ENCODE measurements at regions not wholly inside any gene's neighbourhood (a gene's known extent, or its start where the extent isn't known, plus 50 kb on each side); places are given as distances from the start of the nearest gene placed in this dataset.

DNA sequence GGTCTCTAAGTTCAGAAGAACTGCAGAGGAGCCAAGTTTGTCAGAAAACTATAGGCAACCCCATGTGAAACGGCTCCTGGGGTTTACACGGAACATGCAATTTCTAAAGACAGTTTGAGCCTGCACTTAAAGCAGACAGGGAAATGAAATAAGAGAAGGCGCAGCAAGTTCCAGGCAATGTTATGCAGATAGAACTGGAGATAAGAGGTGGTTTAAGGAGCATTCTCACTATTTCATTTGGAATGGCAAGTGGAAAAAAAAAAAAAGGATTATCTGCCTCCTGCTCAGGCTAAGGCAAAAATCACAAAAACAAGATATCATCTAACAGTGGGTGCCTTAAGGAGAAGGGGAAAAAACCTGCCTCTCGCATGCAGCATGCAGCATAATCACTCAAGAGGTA, 2252.4 kb downstream of the MAT2B start:
- H3K36me3 ChIP-seq (ENCODE audit: control insufficient read depth in 4 of 4, insufficient read depth in 3 of 4, low read depth in 1 of 4, low read length in 3 of 4) = no peaks in the 10 kb centered on the region
- H3K9ac ChIP-seq (ENCODE audit: low read depth in 1 of 2, low read length in 2 of 2) = no peak overlapping the region
- TF ChIP-seq NR2F2 (IDR thresholded peaks at IDR 0.05) = no peak
- no peak for TF ChIP-seq GABPA (IDR thresholded peaks at IDR 0.05 in 1 of 2, conservative IDR thresholded peaks at IDR 0.05 in 1 of 2)
- no peak for TF ChIP-seq RAD21 (IDR thresholded peaks at IDR 0.05)
- no peak for TF ChIP-seq RXRA (IDR thresholded peaks at IDR 0.05)
- TF ChIP-seq, protein P1, sequence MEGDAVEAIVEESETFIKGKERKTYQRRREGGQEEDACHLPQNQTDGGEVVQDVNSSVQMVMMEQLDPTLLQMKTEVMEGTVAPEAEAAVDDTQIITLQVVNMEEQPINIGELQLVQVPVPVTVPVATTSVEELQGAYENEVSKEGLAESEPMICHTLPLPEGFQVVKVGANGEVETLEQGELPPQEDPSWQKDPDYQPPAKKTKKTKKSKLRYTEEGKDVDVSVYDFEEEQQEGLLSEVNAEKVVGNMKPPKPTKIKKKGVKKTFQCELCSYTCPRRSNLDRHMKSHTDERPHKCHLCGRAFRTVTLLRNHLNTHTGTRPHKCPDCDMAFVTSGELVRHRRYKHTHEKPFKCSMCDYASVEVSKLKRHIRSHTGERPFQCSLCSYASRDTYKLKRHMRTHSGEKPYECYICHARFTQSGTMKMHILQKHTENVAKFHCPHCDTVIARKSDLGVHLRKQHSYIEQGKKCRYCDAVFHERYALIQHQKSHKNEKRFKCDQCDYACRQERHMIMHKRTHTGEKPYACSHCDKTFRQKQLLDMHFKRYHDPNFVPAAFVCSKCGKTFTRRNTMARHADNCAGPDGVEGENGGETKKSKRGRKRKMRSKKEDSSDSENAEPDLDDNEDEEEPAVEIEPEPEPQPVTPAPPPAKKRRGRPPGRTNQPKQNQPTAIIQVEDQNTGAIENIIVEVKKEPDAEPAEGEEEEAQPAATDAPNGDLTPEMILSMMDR (IDR thresholded peaks at IDR 0.05; ENCODE audit: low read depth, low read length, missing input control) = no peak
- TF ChIP-seq HNF4A (conservative IDR thresholded peaks at IDR 0.05) = no peak
- no peak for TF ChIP-seq TAF1 (conservative IDR thresholded peaks at IDR 0.05)
- no peak for TF ChIP-seq FOXA2 (IDR thresholded peaks at IDR 0.05)
- TF ChIP-seq JUND (IDR thresholded peaks at IDR 0.05) = no peak
- TF ChIP-seq, protein P2, sequence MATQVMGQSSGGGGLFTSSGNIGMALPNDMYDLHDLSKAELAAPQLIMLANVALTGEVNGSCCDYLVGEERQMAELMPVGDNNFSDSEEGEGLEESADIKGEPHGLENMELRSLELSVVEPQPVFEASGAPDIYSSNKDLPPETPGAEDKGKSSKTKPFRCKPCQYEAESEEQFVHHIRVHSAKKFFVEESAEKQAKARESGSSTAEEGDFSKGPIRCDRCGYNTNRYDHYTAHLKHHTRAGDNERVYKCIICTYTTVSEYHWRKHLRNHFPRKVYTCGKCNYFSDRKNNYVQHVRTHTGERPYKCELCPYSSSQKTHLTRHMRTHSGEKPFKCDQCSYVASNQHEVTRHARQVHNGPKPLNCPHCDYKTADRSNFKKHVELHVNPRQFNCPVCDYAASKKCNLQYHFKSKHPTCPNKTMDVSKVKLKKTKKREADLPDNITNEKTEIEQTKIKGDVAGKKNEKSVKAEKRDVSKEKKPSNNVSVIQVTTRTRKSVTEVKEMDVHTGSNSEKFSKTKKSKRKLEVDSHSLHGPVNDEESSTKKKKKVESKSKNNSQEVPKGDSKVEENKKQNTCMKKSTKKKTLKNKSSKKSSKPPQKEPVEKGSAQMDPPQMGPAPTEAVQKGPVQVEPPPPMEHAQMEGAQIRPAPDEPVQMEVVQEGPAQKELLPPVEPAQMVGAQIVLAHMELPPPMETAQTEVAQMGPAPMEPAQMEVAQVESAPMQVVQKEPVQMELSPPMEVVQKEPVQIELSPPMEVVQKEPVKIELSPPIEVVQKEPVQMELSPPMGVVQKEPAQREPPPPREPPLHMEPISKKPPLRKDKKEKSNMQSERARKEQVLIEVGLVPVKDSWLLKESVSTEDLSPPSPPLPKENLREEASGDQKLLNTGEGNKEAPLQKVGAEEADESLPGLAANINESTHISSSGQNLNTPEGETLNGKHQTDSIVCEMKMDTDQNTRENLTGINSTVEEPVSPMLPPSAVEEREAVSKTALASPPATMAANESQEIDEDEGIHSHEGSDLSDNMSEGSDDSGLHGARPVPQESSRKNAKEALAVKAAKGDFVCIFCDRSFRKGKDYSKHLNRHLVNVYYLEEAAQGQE (IDR thresholded peaks at IDR 0.05) = no peak
- no peak for TF ChIP-seq HNF4G (IDR thresholded peaks at IDR 0.05)
- TF ChIP-seq SP1 (IDR thresholded peaks at IDR 0.05) = no peak
- TF ChIP-seq, protein P3, sequence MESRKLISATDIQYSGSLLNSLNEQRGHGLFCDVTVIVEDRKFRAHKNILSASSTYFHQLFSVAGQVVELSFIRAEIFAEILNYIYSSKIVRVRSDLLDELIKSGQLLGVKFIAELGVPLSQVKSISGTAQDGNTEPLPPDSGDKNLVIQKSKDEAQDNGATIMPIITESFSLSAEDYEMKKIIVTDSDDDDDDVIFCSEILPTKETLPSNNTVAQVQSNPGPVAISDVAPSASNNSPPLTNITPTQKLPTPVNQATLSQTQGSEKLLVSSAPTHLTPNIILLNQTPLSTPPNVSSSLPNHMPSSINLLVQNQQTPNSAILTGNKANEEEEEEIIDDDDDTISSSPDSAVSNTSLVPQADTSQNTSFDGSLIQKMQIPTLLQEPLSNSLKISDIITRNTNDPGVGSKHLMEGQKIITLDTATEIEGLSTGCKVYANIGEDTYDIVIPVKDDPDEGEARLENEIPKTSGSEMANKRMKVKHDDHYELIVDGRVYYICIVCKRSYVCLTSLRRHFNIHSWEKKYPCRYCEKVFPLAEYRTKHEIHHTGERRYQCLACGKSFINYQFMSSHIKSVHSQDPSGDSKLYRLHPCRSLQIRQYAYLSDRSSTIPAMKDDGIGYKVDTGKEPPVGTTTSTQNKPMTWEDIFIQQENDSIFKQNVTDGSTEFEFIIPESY (IDR thresholded peaks at IDR 0.05) = no peak
- no peak for TF ChIP-seq EGR1 (IDR thresholded peaks at IDR 0.05; ENCODE audit: low read depth in 2 of 2)
- no peaks in the 10 kb centered on the region for H3K27me3 ChIP-seq (ENCODE audit: control insufficient read depth in 4 of 4, insufficient read depth in 4 of 4, low read length in 3 of 4)
- no peak overlapping the region for H3K4me3 ChIP-seq (ENCODE audit: low read depth in 1 of 3, low read length in 3 of 3)
- no peaks in the 10 kb centered on the region for H3K9me3 ChIP-seq (ENCODE audit: control insufficient read depth in 4 of 4, low read length in 3 of 4)
- H3K27ac ChIP-seq (ENCODE audit: low read depth in 1 of 2, low read length in 2 of 2) = no peak overlapping the region
- no peak for DNase-seq (ENCODE audit: low spot score)
- 67% methylated on average over 4 of the region's 4 CpGs for WGBS
- H3K4me1 ChIP-seq (ENCODE audit: control insufficient read depth in 4 of 4, insufficient read depth in 4 of 4, low read length in 3 of 4) = no peaks in the 10 kb centered on the region

DNA sequence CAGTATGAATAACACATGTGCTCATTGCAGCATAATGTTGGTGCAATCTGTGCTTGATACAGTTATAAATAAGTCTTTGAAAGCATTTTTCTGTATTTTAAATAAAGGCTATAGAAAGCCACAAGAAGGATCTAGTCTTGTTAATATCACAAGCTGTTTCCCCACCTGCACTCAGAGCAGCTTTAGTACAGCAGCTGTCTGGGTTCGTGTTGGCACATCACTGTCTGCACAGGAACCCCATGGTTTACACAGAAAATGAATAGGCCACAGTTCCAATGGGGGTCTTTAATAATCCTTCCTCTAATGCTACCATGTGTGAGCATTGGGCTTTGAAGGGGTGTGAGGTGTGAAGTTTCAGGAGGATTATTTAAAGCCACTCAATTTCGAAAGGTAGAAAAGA, 2269.7 kb downstream of the MAT2B start:
- no peaks in the 10 kb centered on the region for H3K4me1 ChIP-seq (ENCODE audit: control insufficient read depth in 4 of 4, insufficient read depth in 4 of 4, low read length in 3 of 4)
- WGBS = 59% methylated on average over 2 of the region's 2 CpGs
- no peak for DNase-seq (ENCODE audit: low spot score)
- no peak overlapping the region for H3K27ac ChIP-seq (ENCODE audit: low read depth in 1 of 2, low read length in 2 of 2)
- TF ChIP-seq NR2F2 (IDR thresholded peaks at IDR 0.05) (no peak), RXRA (IDR thresholded peaks at IDR 0.05) (no peak), SP1 (IDR thresholded peaks at IDR 0.05) (no peak), FOXA1 (IDR thresholded peaks at IDR 0.05) (no peak), JUND (IDR thresholded peaks at IDR 0.05) (no peak), HNF4A (conservative IDR thresholded peaks at IDR 0.05) (no peak), YY1 (IDR thresholded peaks at IDR 0.05) (no peak), EGR1 (IDR thresholded peaks at IDR 0.05; ENCODE audit: low read depth in 2 of 2) (no peak), GABPA (IDR thresholded peaks at IDR 0.05 in 1 of 2, conservative IDR thresholded peaks at IDR 0.05 in 1 of 2) (no peak), TAF1 (conservative IDR thresholded peaks at IDR 0.05) (no peak), FOXA2 (IDR thresholded peaks at IDR 0.05) (no peak), RAD21 (IDR thresholded peaks at IDR 0.05) (no peak), HNF4G (IDR thresholded peaks at IDR 0.05) (no peak), MAX (IDR thresholded peaks at IDR 0.05) (no peak)
- TF ChIP-seq, protein P4, sequence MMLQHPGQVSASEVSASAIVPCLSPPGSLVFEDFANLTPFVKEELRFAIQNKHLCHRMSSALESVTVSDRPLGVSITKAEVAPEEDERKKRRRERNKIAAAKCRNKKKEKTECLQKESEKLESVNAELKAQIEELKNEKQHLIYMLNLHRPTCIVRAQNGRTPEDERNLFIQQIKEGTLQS (IDR thresholded peaks at IDR 0.05) = no peak
- TF ChIP-seq, protein P1 (IDR thresholded peaks at IDR 0.05; ENCODE audit: low read depth, low read length, missing input control) = no peak
- TF ChIP-seq, protein P3 (IDR thresholded peaks at IDR 0.05) = no peak
- no peaks in the 10 kb centered on the region for H3K27me3 ChIP-seq (ENCODE audit: control insufficient read depth in 4 of 4, insufficient read depth in 4 of 4, low read length in 3 of 4)
- no peaks in the 10 kb centered on the region for H3K9me3 ChIP-seq (ENCODE audit: control insufficient read depth in 4 of 4, low read length in 3 of 4)
- H3K4me3 ChIP-seq (ENCODE audit: low read depth in 1 of 3, low read length in 3 of 3) = no peak overlapping the region
- H3K9ac ChIP-seq (ENCODE audit: low read depth in 1 of 2, low read length in 2 of 2) = no peak overlapping the region
- H3K36me3 ChIP-seq (ENCODE audit: control insufficient read depth in 4 of 4, insufficient read depth in 3 of 4, low read depth in 1 of 4, low read length in 3 of 4) = no peaks in the 10 kb centered on the region

Measured in liver (tissue), 8 donors.